ENCODE measurements at regions not wholly inside any gene's neighbourhood (a gene's known extent, or its start where the extent isn't known, plus 50 kb on each side); places are given as distances from the start of the nearest gene placed in this dataset.

- TF ChIP-seq EGR1 (IDR thresholded peaks at IDR 0.05), result no peak
- no peak for TF ChIP-seq FOXM1 (IDR thresholded peaks at IDR 0.05; ENCODE audit: borderline replicate concordance, low read depth)
- TF ChIP-seq NFIC (IDR thresholded peaks at IDR 0.05), result no peak
- TF ChIP-seq EP300 (IDR thresholded peaks at IDR 0.05; ENCODE audit: borderline replicate concordance), result no peak
- no peak for TF ChIP-seq MAX (IDR thresholded peaks at IDR 0.05)
- TF ChIP-seq CEBPB (IDR thresholded peaks at IDR 0.05), result no peak
- no peak for TF ChIP-seq TCF12 (IDR thresholded peaks at IDR 0.05; ENCODE audit: low read depth)
- TF ChIP-seq TEAD4 (IDR thresholded peaks at IDR 0.05), result no peak
- TF ChIP-seq RAD21 (IDR thresholded peaks at IDR 0.05; ENCODE audit: low read depth), result no peak
- TF ChIP-seq REST (IDR thresholded peaks at IDR 0.05; ENCODE audit: low read depth), result no peak
- no peak for TF ChIP-seq YY1 (IDR thresholded peaks at IDR 0.05; ENCODE audit: low read depth)
- no peak for TF ChIP-seq TAF1 (IDR thresholded peaks at IDR 0.05; ENCODE audit: low read depth)
- no peak for TF ChIP-seq USF1 (IDR thresholded peaks at IDR 0.05)
- no peak for TF ChIP-seq CREB1 (IDR thresholded peaks at IDR 0.05; ENCODE audit: low read depth)
These were observed 146.6 kb upstream of the CCDC150 start for GRCh38 chr2:196492946-196493345.
